Endothelial cell of umbilical vein (primary cell): ENCODE measurements at regions not wholly inside any gene's neighbourhood (a gene's known extent, or its start where the extent isn't known, plus 50 kb on each side); places are given as distances from the start of the nearest gene placed in this dataset.

Source experiments
- BruUV-seq: library from RNA; stranded (reverse); fragments of 400-500 nt; replicated peaks from 2 replicates; lab custom pipeline; 2021; lab: Mats Ljungman, UMichigan
- CTCF ChIA-PET: fragments of 300-600, 350-600 bp; sonication (Branson Sonifier 250); formaldehyde crosslinking; loops from one replicate; lab custom pipeline; 2021; ENCODE audit warnings: antibody characterized with exemption, inconsistent platforms; lab: Charles Lee
- POLR2A ChIA-PET: fragments of 300-600, 350-600 bp; sonication (Branson Sonifier 250); formaldehyde crosslinking; loops from one replicate; lab custom pipeline; 2021; ENCODE audit warnings: antibody characterized with exemption, inconsistent platforms; lab: Charles Lee
- DNase-seq: peaks from one replicate; pipeline ENCODE4 v3.0.0-alpha.2; 2011; ENCODE audit warnings: low read depth, low spot score
- FAIRE-seq: peaks from 2 replicates; lab custom pipeline; 2011; peaks lifted over from hg19 to GRCh38; lab: Jason Lieb, UNC
- H2AFZ ChIP-seq: 2 replicates; pipeline ENCODE4 v1.6.0; 2012; ENCODE audit warnings: low read depth, low read length, control low read depth, inconsistent platforms
- H3K27ac ChIP-seq: 2 replicates; pipeline ENCODE4 v1.5.1; 2011; ENCODE audit warnings: low read depth, mild to moderate bottlenecking, control low read depth, low read length, moderate library complexity; ENCODE audit not compliant: insufficient read depth
- H3K27me3 ChIP-seq, 2 experiments: 2 replicates each; pipeline versions ENCODE4 v1.6.0 to v1.6.1; 2011; ENCODE audit warnings: low read length in 2 of 2, mixed read lengths in 1 of 2; ENCODE audit not compliant: control insufficient read depth in 2 of 2, insufficient read depth in 2 of 2
- H3K36me3 ChIP-seq, 2 experiments: 2 replicates in 1 of 2; 3 replicates in 1 of 2; pipeline ENCODE4 v1.5.1; 2011; ENCODE audit warnings: low read length in 2 of 2, mild to moderate bottlenecking in 1 of 2, moderate library complexity in 1 of 2; ENCODE audit not compliant: control insufficient read depth in 2 of 2, insufficient read depth in 2 of 2; ENCODE audit errors: extremely low read depth in 1 of 2
- H3K4me1 ChIP-seq: 3 replicates; pipeline ENCODE4 v1.5.1; 2011; ENCODE audit warnings: mild to moderate bottlenecking, low read length; ENCODE audit not compliant: control insufficient read depth, insufficient read depth; ENCODE audit errors: extremely low read depth
- H3K4me2 ChIP-seq: 2 replicates; pipeline ENCODE4 v1.6.1; 2011; ENCODE audit warnings: low read length, control low read depth, mixed read lengths; ENCODE audit not compliant: insufficient read depth
- H3K4me3 ChIP-seq, 3 experiments: fragments of 200-600 bp in 1 of 3; sonication (generic), shearing (Covaris generic) in 1 of 3; replicated peaks in 1 of 3; 2 replicates each; pipeline ENCODE4 v1.5.1; 2011 to 2016; ENCODE audit warnings: control low read depth in 3 of 3, low read length in 3 of 3, mild to moderate bottlenecking in 2 of 3, inconsistent platforms in 1 of 3, low read depth in 1 of 3, moderate library complexity in 1 of 3; ENCODE audit not compliant: insufficient read depth in 1 of 3
- H3K79me2 ChIP-seq: 2 replicates; pipeline ENCODE4 v1.6.0; 2012; ENCODE audit warnings: low read length, inconsistent platforms; ENCODE audit not compliant: control insufficient read depth, insufficient read depth
- H3K9ac ChIP-seq: replicated peaks from 2 replicates; pipeline ENCODE3; 2011; ENCODE audit warnings: low read length, control low read depth; ENCODE audit not compliant: insufficient read depth; ENCODE audit errors: extremely low read depth
- H3K9me1 ChIP-seq: replicated peaks from 3 replicates; pipeline ENCODE4 v1.6.0; 2011; ENCODE audit warnings: mild to moderate bottlenecking, low read length; ENCODE audit not compliant: control insufficient read depth, insufficient read depth; ENCODE audit errors: extremely low read depth
- H3K9me3 ChIP-seq: replicated peaks from 2 replicates; pipeline ENCODE4 v1.5.1; 2012; ENCODE audit warnings: low read length, inconsistent platforms; ENCODE audit not compliant: control insufficient read depth, insufficient read depth
- H4K20me1 ChIP-seq: replicated peaks from 2 replicates; pipeline ENCODE3; 2011; ENCODE audit warnings: mild to moderate bottlenecking, low read length; ENCODE audit not compliant: control insufficient read depth, insufficient read depth; ENCODE audit errors: extremely low read depth
- CTCF ChIP-seq, 2 donors: IDR thresholded peaks; 1 replicate in 1 of 2; 2 replicates in 1 of 2; pipeline ENCODE4 v1.5.1; 2011; ENCODE audit warnings: low read length in 2 of 2, mild to moderate bottlenecking in 2 of 2, moderate library complexity in 2 of 2, control low read depth in 1 of 2, inconsistent platforms in 1 of 2, low read depth in 1 of 2; ENCODE audit not compliant: insufficient read depth in 1 of 2; ENCODE audit errors: extremely low read depth in 1 of 2
- EZH2 ChIP-seq: IDR thresholded peaks from 2 replicates; pipeline ENCODE4 v1.6.1; 2012; ENCODE audit warnings: borderline replicate concordance, low read depth, mild to moderate bottlenecking, moderate library complexity, low read length, inconsistent platforms; ENCODE audit not compliant: severe bottlenecking
- FOS ChIP-seq: IDR thresholded peaks from 2 replicates; pipeline ENCODE4 v1.6.1; 2011; ENCODE audit warnings: mild to moderate bottlenecking, low read length, moderate library complexity, borderline replicate concordance; ENCODE audit not compliant: insufficient read depth
- GATA2 ChIP-seq: IDR thresholded peaks from 2 replicates; pipeline ENCODE4 v1.7.0; 2011; ENCODE audit warnings: low read depth, mild to moderate bottlenecking, moderate library complexity, mixed read lengths, low read length; ENCODE audit not compliant: insufficient read length, insufficient read depth
- JUN ChIP-seq: IDR thresholded peaks from 2 replicates; pipeline ENCODE4 v1.6.1; 2011; ENCODE audit warnings: borderline replicate concordance, low read depth; ENCODE audit not compliant: insufficient read length, insufficient read depth
- MAX ChIP-seq: IDR thresholded peaks from 2 replicates; pipeline ENCODE4 v1.6.1; 2011; ENCODE audit not compliant: insufficient read depth, insufficient read length
- POLR2A ChIP-seq: IDR thresholded peaks from 2 replicates; pipeline ENCODE4 v1.6.1; 2012; ENCODE audit warnings: low read depth, mild to moderate bottlenecking, control low read depth, low read length
- POLR2AphosphoS5 ChIP-seq: IDR thresholded peaks from 2 replicates; pipeline ENCODE4 v1.6.1; 2012; ENCODE audit warnings: low read depth, mild to moderate bottlenecking, control low read depth, low read length, moderate library complexity; ENCODE audit not compliant: insufficient read depth
- dilution Hi-C: fragments of 300-500 bp; cut with MboI; formaldehyde crosslinking; loops from one replicate; pipeline ENCODE4 v1.15.0; 2019; ENCODE audit warnings: low sequenced_read_pairs; ENCODE audit not compliant: extremely low pct_ligation_motif_present
- intact Hi-C: fragments of 100-400 bp; cut with micrococcal nuclease; formaldehyde crosslinking; loops from one replicate; pipeline ENCODE4 v1.10.0; 2022

GRCh38 chr2:180247658-180248057 lies 240.6 kb upstream of the CWC22 start:
- H3K4me3 ChIP-seq = no peak overlapping the region
- no peaks in the 10 kb centered on the region for H3K9me3 ChIP-seq
- H3K4me1 ChIP-seq = no peaks in the 10 kb centered on the region
- dilution Hi-C loops = no loop called here
- CTCF ChIA-PET = interaction anchor here (0.6 kb wide), 1 partner anchor 189 kb away, joined by 3 read pairs; no protein-coding TSS in a partner anchor
- no peak overlapping the region for H3K9ac ChIP-seq
- H2AFZ ChIP-seq = no peak overlapping the region
- DNase-seq (no peak), FAIRE-seq (no peak)
- no peak overlapping the region for H3K4me2 ChIP-seq
- intact Hi-C loops = no loop called here
- POLR2A ChIA-PET = no interaction called here
- H3K27me3 ChIP-seq = no peaks in the 10 kb centered on the region
- no peak overlapping the region for H3K27ac ChIP-seq
- no peaks in the 10 kb centered on the region for H3K36me3 ChIP-seq
- TF ChIP-seq POLR2AphosphoS5 (no peak), MAX (no peak)
- no TSS peak for BruUV-seq
- H4K20me1 ChIP-seq = no peaks in the 10 kb centered on the region
- H3K9me1 ChIP-seq = no peaks in the 10 kb centered on the region
- H3K79me2 ChIP-seq = no peaks in the 10 kb centered on the region

GRCh38 chr2:180246268-180246667 lies 239.2 kb upstream of the CWC22 start:
- CTCF ChIA-PET = interaction anchor here (0.8 to 1.1 kb wide), 3 partner anchors 8 to 812 kb away, joined by 3 to 4 read pairs (median 3); no protein-coding TSS in a partner anchor
- Histone ChIP-seq H3K9ac (no peak overlapping the region), H3K4me1 (no peaks in the 10 kb centered on the region), H3K27ac (no peak overlapping the region), H3K27me3 (no peaks in the 10 kb centered on the region), H4K20me1 (no peaks in the 10 kb centered on the region), H3K36me3 (no peaks in the 10 kb centered on the region), H2AFZ (no peak overlapping the region), H3K9me3 (no peaks in the 10 kb centered on the region), H3K4me2 (no peak overlapping the region), H3K9me1 (no peaks in the 10 kb centered on the region), H3K79me2 (no peaks in the 10 kb centered on the region), H3K4me3 (no peak overlapping the region)
- BruUV-seq = no TSS peak
- DNase-seq (no peak), FAIRE-seq (no peak)
- POLR2A ChIA-PET = no interaction called here
- intact Hi-C loops = no loop called here
- TF ChIP-seq POLR2A = no peak
- TF ChIP-seq JUN = no peak
- TF ChIP-seq GATA2 = no peak
- TF ChIP-seq MAX = no peak
- no peak for TF ChIP-seq CTCF (IDR thresholded peaks at IDR 0.05; ENCODE audit: extremely low read depth in 1 of 2, insufficient read depth in 1 of 2, low read depth in 1 of 2, low read length in 2 of 2)
- no peak for TF ChIP-seq EZH2
- no peak for TF ChIP-seq POLR2AphosphoS5
- TF ChIP-seq FOS = no peak
- dilution Hi-C loops = no loop called here
